Tibial nerve (tissue), 4 donors: ENCODE measurements at regions not wholly inside any gene's neighbourhood (a gene's known extent, or its start where the extent isn't known, plus 50 kb on each side); places are given as distances from the start of the nearest gene placed in this dataset.

Experiments
- EP300 ChIP-seq, 2 donors: sonication (generic); formaldehyde crosslinking; IDR thresholded peaks; one replicate each; pipeline ENCODE4 v1.6.1; 2017; ENCODE audit warnings: antibody characterized with exemption in 2 of 2, mild to moderate bottlenecking in 1 of 2
- POLR2A ChIP-seq, 2 donors: fragments of 450-650 bp; IDR thresholded peaks; one replicate each; pipeline ENCODE4 v1.6.1; 2017; ENCODE audit warnings: antibody characterized with exemption in 2 of 2, mild to moderate bottlenecking in 2 of 2, moderate library complexity in 2 of 2
- TF ChIP-seq, protein P1 (sequence below), 5 experiments: fragments of 200-600 bp in 3 of 5; fragments of 450-650 bp in 2 of 5; sonication (generic) in 3 of 5; IDR thresholded peaks; one replicate each; pipeline ENCODE4 v1.5.1; 2016 to 2019; ENCODE audit warnings: antibody characterized with exemption in 5 of 5, mild to moderate bottlenecking in 3 of 5, moderate library complexity in 2 of 5

DNA sequence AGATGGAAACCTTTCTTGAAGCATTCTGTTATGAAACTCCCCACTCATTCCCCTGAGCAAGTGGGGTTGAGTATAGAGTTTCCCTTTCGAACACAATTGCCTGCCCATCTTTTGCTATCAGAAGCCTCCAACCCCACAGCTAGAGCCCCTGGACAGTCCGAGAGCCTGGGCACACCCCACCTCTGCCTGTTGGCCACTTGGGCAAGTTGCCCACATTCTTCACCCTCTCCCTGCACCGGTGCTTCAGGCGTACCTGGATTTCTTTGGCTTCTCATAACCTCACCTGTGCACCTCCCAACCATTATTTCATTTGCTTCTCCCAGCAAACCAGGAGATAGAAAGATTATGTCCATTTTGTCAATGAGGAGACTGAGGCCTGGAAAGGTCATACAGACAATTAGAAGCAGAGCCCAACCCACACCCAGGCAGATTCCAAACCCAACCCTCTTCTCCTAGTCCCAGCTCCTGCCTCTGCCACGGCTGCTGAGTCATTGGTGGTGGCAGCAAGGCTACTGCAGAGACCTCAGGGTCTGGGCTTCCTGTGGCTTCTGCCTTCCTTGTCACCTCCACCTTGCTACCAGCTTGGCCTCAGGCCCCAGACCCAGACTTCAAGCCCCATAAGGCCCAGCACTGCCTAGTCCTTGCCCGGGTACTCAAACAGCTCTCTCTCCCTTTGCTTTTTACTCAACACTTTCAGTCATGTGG is 118.7 kb upstream of the ZBTB40 start:
- TF ChIP-seq POLR2A (IDR thresholded peaks at IDR 0.05) (no peak), EP300 (IDR thresholded peaks at IDR 0.05) (no peak)
- TF ChIP-seq, protein P1, sequence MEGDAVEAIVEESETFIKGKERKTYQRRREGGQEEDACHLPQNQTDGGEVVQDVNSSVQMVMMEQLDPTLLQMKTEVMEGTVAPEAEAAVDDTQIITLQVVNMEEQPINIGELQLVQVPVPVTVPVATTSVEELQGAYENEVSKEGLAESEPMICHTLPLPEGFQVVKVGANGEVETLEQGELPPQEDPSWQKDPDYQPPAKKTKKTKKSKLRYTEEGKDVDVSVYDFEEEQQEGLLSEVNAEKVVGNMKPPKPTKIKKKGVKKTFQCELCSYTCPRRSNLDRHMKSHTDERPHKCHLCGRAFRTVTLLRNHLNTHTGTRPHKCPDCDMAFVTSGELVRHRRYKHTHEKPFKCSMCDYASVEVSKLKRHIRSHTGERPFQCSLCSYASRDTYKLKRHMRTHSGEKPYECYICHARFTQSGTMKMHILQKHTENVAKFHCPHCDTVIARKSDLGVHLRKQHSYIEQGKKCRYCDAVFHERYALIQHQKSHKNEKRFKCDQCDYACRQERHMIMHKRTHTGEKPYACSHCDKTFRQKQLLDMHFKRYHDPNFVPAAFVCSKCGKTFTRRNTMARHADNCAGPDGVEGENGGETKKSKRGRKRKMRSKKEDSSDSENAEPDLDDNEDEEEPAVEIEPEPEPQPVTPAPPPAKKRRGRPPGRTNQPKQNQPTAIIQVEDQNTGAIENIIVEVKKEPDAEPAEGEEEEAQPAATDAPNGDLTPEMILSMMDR (IDR thresholded peaks at IDR 0.05): no peak
